HepG2 (cell line): ENCODE measurements at regions not wholly inside any gene's neighbourhood (a gene's known extent, or its start where the extent isn't known, plus 50 kb on each side); places are given as distances from the start of the nearest gene placed in this dataset.

ENCODE experiments used
- EHMT2 ChIP-seq: fragments of 200-600 bp; sonication (generic); IDR thresholded peaks from 2 replicates; pipeline ENCODE4 v1.7.0; 2017; ENCODE audit warnings: antibody characterized with exemption, low read depth, low read length, borderline replicate concordance
- PAWR ChIP-seq: sonication (generic); formaldehyde crosslinking; IDR thresholded peaks from 2 replicates; pipeline ENCODE4 v1.4.0; 2020; ENCODE audit warnings: missing genetic modification reagents, mild to moderate bottlenecking, borderline replicate concordance
- PHF21A ChIP-seq: sonication (generic); formaldehyde crosslinking; IDR thresholded peaks from 2 replicates; pipeline ENCODE4 v1.5.0; 2020; ENCODE audit warnings: mild to moderate bottlenecking, missing genetic modification reagents
- SP140L ChIP-seq: sonication (generic); formaldehyde crosslinking; IDR thresholded peaks from 2 replicates; pipeline ENCODE4 v1.4.0; 2020; ENCODE audit warnings: missing genetic modification reagents, borderline replicate concordance
- TF ChIP-seq, protein P1 (sequence below): sonication (generic); formaldehyde crosslinking; IDR thresholded peaks from 2 replicates; pipeline ENCODE4 v1.4.0; 2020; ENCODE audit warnings: mild to moderate bottlenecking, missing genetic modification reagents
- TF ChIP-seq, protein P2 (sequence below): sonication (generic); formaldehyde crosslinking; IDR thresholded peaks from 2 replicates; pipeline ENCODE4 v1.5.0; 2020; ENCODE audit warnings: missing genetic modification reagents

DNA sequence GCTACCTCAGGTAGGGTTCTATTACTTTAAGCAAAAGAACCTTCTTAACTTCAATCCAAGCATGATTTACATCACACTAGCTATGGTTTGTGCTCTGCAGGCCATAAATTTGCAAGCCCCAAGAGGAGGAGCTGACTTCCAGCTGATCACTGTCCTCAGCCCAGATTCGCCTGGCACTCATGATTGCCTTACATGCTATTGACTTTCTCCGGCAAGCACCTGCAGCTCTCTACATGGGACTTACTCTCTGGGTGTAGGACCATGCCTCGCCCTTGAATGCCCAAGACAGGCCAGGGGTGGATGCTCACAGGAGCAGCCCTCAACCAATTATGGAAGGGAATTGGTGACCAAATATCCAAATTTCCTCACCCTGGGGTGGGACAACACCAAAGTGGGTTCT, 99.8 kb downstream of the ESM1 start (continued):
- TF ChIP-seq, protein P1, sequence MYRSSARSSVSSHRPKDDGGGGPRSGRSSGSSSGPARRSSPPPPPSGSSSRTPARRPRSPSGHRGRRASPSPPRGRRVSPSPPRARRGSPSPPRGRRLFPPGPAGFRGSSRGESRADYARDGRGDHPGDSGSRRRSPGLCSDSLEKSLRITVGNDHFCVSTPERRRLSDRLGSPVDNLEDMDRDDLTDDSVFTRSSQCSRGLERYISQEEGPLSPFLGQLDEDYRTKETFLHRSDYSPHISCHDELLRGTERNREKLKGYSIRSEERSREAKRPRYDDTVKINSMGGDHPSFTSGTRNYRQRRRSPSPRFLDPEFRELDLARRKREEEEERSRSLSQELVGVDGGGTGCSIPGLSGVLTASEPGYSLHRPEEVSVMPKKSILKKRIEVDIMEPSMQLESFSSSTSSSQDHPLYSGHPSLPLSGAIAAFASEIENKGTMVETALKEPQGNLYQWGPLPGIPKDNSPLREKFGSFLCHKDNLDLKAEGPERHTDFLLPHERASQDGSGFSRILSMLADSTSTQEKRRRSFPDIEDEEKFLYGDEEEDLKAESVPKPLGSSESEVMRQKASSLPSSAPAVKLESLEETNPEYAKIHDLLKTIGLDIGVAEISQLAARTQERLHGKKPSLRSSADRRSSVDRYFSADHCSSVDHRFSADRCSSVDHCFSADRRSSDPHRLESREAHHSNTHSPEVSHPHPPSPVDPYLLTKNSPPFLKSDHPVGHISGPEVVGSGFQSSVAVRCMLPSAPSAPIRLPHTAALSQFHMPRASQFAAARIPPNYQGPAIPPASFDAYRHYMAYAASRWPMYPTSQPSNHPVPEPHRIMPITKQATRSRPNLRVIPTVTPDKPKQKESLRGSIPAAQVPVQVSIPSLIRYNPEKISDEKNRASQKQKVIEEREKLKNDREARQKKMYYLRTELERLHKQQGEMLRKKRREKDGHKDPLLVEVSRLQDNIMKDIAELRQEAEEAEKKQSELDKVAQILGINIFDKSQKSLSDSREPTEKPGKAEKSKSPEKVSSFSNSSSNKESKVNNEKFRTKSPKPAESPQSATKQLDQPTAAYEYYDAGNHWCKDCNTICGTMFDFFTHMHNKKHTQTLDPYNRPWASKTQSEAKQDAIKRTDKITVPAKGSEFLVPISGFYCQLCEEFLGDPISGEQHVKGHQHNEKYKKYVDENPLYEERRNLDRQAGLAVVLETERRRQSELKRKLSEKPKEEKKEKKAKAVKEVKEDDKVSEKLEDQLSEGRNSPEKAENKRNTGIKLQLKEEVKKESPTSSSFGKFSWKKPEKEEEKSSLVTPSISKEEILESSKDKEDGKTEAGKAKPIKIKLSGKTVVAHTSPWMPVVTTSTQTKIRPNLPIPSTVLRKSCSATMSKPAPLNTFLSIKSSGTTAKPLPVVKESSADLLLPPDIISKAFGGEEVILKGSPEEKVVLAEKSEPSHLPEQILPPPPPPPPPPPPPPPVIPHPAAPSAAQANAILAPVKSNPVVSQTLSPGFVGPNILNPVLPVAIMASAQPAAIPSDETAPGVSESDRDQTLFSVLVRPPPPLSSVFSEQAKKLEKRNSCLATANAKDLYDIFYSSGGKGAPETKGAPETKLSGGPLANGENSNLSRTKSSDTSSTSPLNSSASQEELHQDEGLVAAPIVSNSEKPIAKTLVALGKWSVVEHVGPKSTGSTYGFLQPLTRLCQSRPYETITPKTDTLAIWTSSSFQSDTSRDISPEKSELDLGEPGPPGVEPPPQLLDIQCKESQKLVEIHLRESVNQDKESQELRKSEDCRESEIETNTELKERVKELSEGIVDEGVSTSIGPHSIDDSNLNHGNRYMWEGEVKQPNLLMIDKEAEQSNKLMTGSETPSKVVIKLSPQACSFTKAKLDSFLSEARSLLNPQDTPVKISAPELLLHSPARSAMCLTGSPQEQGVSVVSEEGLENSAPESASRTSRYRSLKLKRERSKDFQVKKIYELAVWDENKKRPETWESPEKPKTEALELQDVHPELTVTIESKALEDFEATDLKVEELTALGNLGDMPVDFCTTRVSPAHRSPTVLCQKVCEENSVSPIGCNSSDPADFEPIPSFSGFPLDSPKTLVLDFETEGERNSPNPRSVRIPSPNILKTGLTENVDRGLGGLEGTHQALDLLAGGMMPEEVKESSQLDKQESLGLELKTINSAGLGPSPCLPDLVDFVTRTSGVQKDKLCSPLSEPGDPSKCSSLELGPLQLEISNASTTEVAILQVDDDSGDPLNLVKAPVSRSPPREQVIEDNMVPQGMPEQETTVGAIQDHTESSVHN: no peak
- TF ChIP-seq EHMT2 (no peak), PHF21A (CRISPR knock-in tag) (no peak), SP140L (no peak), PAWR (CRISPR knock-in tag) (no peak)
- TF ChIP-seq, protein P2, sequence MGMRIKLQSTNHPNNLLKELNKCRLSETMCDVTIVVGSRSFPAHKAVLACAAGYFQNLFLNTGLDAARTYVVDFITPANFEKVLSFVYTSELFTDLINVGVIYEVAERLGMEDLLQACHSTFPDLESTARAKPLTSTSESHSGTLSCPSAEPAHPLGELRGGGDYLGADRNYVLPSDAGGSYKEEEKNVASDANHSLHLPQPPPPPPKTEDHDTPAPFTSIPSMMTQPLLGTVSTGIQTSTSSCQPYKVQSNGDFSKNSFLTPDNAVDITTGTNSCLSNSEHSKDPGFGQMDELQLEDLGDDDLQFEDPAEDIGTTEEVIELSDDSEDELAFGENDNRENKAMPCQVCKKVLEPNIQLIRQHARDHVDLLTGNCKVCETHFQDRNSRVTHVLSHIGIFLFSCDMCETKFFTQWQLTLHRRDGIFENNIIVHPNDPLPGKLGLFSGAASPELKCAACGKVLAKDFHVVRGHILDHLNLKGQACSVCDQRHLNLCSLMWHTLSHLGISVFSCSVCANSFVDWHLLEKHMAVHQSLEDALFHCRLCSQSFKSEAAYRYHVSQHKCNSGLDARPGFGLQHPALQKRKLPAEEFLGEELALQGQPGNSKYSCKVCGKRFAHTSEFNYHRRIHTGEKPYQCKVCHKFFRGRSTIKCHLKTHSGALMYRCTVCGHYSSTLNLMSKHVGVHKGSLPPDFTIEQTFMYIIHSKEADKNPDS (CRISPR knock-in tag): no peak
- TF ChIP-seq, all 625 proteins: peak for 0
